Endodermal cell (in vitro differentiated cells): ENCODE measurements at regions not wholly inside any gene's neighbourhood (a gene's known extent, or its start where the extent isn't known, plus 50 kb on each side); places are given as distances from the start of the nearest gene placed in this dataset.

ENCODE experiments used
- DNase-seq: peaks from one replicate; pipeline ENCODE4 v3.0.0-alpha.2; 2017
- H3K27ac ChIP-seq: 2 replicates; pipeline ENCODE4 v1.5.1; 2013; ENCODE audit warnings: mild to moderate bottlenecking, low read depth, low read length, moderate library complexity
- H3K27me3 ChIP-seq: 2 replicates; pipeline ENCODE4 v1.6.1; 2013; ENCODE audit warnings: mild to moderate bottlenecking, low read length, moderate library complexity; ENCODE audit not compliant: insufficient read depth, control insufficient read depth, poor library complexity, severe bottlenecking
- H3K36me3 ChIP-seq: 2 replicates; pipeline ENCODE4 v1.7.0; 2013; ENCODE audit warnings: mild to moderate bottlenecking, low read length, moderate library complexity; ENCODE audit not compliant: control insufficient read depth, insufficient read depth
- H3K4me1 ChIP-seq: one replicate; pipeline ENCODE4 v1.7.0; 2013; ENCODE audit warnings: low read length; ENCODE audit not compliant: control insufficient read depth, insufficient read depth
- H3K4me3 ChIP-seq: 2 replicates; pipeline ENCODE4 v1.5.1; 2013; ENCODE audit warnings: mild to moderate bottlenecking, low read length, moderate library complexity
- H3K9ac ChIP-seq: 2 replicates; pipeline ENCODE4 v1.6.1; 2013; ENCODE audit warnings: mild to moderate bottlenecking, low read length, moderate library complexity; ENCODE audit not compliant: poor library complexity, severe bottlenecking; ENCODE audit errors: extremely low read depth
- H3K9me3 ChIP-seq: 2 replicates; pipeline ENCODE4 v1.6.1; 2013; ENCODE audit warnings: mild to moderate bottlenecking, low read length, moderate library complexity; ENCODE audit not compliant: control insufficient read depth
- H3K27ac Mint-ChIP-seq: 2 replicates; pipeline ENCODE4 v1.8.0; 2020; ENCODE audit warnings: mixed read lengths
- H3K27me3 Mint-ChIP-seq: 2 replicates; pipeline ENCODE4 v1.8.0; 2021; ENCODE audit warnings: mild to moderate bottlenecking, mixed read lengths; ENCODE audit not compliant: insufficient read depth
- H3K36me3 Mint-ChIP-seq: 2 replicates; pipeline ENCODE4 v1.8.0; 2020; ENCODE audit warnings: low read depth, mixed read lengths
- H3K4me1 Mint-ChIP-seq: 2 replicates; pipeline ENCODE4 v1.8.0; 2020; ENCODE audit warnings: mixed read lengths
- H3K4me3 Mint-ChIP-seq: 2 replicates; pipeline ENCODE4 v1.8.0; 2020; ENCODE audit warnings: mild to moderate bottlenecking, moderate library complexity, mixed read lengths
- H3K9me3 Mint-ChIP-seq: 2 replicates; pipeline ENCODE4 v1.8.0; 2020; ENCODE audit warnings: mild to moderate bottlenecking, mixed read lengths
- CTCF ChIP-seq: fragments of 200-600 bp; sonication (generic); conservative IDR thresholded peaks from 2 replicates; pipeline ENCODE4 v1.5.0; 2021; ENCODE audit warnings: antibody characterized with exemption, mild to moderate bottlenecking
- WGBS, 2 experiments: methylation state at CpG; one replicate each; pipeline versions ENCODE4 v1.1.5 to v1.1.7; 2013; ENCODE audit warnings: missing lambda C conversion rate in 2 of 2, mixed read lengths in 1 of 2; ENCODE audit not compliant: insufficient coverage in 1 of 2, insufficient read length in 1 of 2; 5-methylcytosine and 5-hydroxymethylcytosine counted together

- Mint-ChIP-seq H3K27me3 (no peaks in the 10 kb centered on the region), H3K4me3 (no peak overlapping the region), H3K27ac (no peak overlapping the region), H3K36me3 (no peaks in the 10 kb centered on the region), H3K9me3 (no peaks in the 10 kb centered on the region), H3K4me1 (no peaks in the 10 kb centered on the region)
- no peak for DNase-seq
- Histone ChIP-seq H3K9me3 (no peaks in the 10 kb centered on the region), H3K36me3 (no peaks in the 10 kb centered on the region), H3K4me1 (no peaks in the 10 kb centered on the region), H3K9ac (no peak overlapping the region), H3K27ac (no peak overlapping the region), H3K4me3 (no peak overlapping the region), H3K27me3 (no peaks in the 10 kb centered on the region)
- no peak for TF ChIP-seq CTCF
- WGBS, 2 experiments: 92% methylated on average over 1 of the region's 1 CpG; no CpG with 5 or more reads in 1 of the 2 experiments
Observed at GRCh38 chr12:66837311-66837627, 158.4 kb upstream of the GRIP1 start.

- Mint-ChIP-seq H3K27ac (no peak overlapping the region), H3K9me3 (no peaks in the 10 kb centered on the region), H3K4me3 (no peak overlapping the region), H3K4me1 (no peaks in the 10 kb centered on the region), H3K27me3 (no peaks in the 10 kb centered on the region), H3K36me3 (no peaks in the 10 kb centered on the region)
- DNase-seq: no peak
- Histone ChIP-seq H3K36me3 (no peaks in the 10 kb centered on the region), H3K27ac (no peak overlapping the region), H3K27me3 (no peaks in the 10 kb centered on the region), H3K9me3 (no peaks in the 10 kb centered on the region), H3K9ac (no peak overlapping the region), H3K4me3 (no peak overlapping the region), H3K4me1 (no peaks in the 10 kb centered on the region)
- no peak for TF ChIP-seq CTCF
- WGBS, 2 experiments: 93 to 98% methylated on average over 3 to 4 of the region's 4 CpGs
Observed at GRCh38 chr12:66838366-66838765, 159.5 kb upstream of the GRIP1 start.

GRCh38 chr12:66848967-66849366, 170.1 kb upstream of the GRIP1 start:
- H3K27ac ChIP-seq: no peak overlapping the region
- H3K4me1 ChIP-seq: no peaks in the 10 kb centered on the region
- H3K27me3 ChIP-seq: no peaks in the 10 kb centered on the region
- 89 to 95% methylated on average over 2 of the region's 2 CpGs for WGBS, 2 experiments
- no peak overlapping the region for H3K4me3 ChIP-seq
- Mint-ChIP-seq H3K36me3 (no peaks in the 10 kb centered on the region), H3K9me3 (no peaks in the 10 kb centered on the region), H3K4me3 (no peak overlapping the region), H3K4me1 (no peaks in the 10 kb centered on the region), H3K27me3 (peaks cover 4% of the 10 kb centered on the region), H3K27ac (no peak overlapping the region)
- H3K36me3 ChIP-seq: no peaks in the 10 kb centered on the region
- no peaks in the 10 kb centered on the region for H3K9me3 ChIP-seq
- peak; percentile 56 for DNase-seq
- H3K9ac ChIP-seq: no peak overlapping the region
- no peak for TF ChIP-seq CTCF
